ENCODE measurements at regions not wholly inside any gene's neighbourhood (a gene's known extent, or its start where the extent isn't known, plus 50 kb on each side); places are given as distances from the start of the nearest gene placed in this dataset.

DNA sequence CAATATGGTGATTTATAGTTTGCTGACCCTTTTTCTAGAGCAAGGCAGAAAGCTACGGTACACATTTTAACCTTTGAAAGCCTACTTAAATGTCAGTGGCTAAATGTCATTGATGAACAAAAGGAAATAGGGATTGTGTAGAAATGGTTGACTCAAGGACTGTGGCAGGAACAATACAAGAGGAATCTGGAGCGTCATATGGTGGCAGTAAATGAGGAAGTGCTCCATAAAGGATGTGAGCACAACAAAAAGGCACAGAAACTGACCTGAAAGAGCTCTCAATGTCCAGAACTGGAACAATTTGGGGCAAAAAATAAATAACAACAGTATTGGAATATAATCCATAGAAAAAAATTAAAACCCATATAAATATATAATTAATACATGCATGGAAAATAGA, 443.9 kb upstream of the VRK2 start:
- intact Hi-C loops (cut with micrococcal nuclease; ENCODE audit: unreplicated experiment) = no loop called here
- Mint-ChIP-seq H3K4me1 (ENCODE audit: low read depth, unreplicated experiment) (no peaks in the 10 kb centered on the region), H3K27ac (ENCODE audit: unreplicated experiment) (no peak overlapping the region), H3K4me3 (ENCODE audit: unreplicated experiment) (no peak overlapping the region), H3K9me3 (ENCODE audit: unreplicated experiment) (no peaks in the 10 kb centered on the region), H3K36me3 (ENCODE audit: insufficient read depth, unreplicated experiment) (no peaks in the 10 kb centered on the region), H3K27me3 (ENCODE audit: insufficient read depth, unreplicated experiment) (no peaks in the 10 kb centered on the region)
- ChIA-PET CTCF (no interaction called here), POLR2A (no interaction called here)
- Histone ChIP-seq H3K9me3 (no peaks in the 10 kb centered on the region), H3K4me1 (no peaks in the 10 kb centered on the region), H3K27me3 (replicated peaks; ENCODE audit: control insufficient read depth, insufficient read depth, low read length) (no peaks in the 10 kb centered on the region), H3K4me3 (ENCODE audit: low read depth, low read length) (no peak overlapping the region), H3K36me3 (ENCODE audit: control insufficient read depth, insufficient read depth, low read length) (no peaks in the 10 kb centered on the region)
- TF ChIP-seq, protein P1, sequence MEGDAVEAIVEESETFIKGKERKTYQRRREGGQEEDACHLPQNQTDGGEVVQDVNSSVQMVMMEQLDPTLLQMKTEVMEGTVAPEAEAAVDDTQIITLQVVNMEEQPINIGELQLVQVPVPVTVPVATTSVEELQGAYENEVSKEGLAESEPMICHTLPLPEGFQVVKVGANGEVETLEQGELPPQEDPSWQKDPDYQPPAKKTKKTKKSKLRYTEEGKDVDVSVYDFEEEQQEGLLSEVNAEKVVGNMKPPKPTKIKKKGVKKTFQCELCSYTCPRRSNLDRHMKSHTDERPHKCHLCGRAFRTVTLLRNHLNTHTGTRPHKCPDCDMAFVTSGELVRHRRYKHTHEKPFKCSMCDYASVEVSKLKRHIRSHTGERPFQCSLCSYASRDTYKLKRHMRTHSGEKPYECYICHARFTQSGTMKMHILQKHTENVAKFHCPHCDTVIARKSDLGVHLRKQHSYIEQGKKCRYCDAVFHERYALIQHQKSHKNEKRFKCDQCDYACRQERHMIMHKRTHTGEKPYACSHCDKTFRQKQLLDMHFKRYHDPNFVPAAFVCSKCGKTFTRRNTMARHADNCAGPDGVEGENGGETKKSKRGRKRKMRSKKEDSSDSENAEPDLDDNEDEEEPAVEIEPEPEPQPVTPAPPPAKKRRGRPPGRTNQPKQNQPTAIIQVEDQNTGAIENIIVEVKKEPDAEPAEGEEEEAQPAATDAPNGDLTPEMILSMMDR (IDR thresholded peaks at IDR 0.05; ENCODE audit: insufficient read depth in 1 of 2, low read depth in 1 of 2, low read length in 1 of 2, severe bottlenecking in 1 of 2, unreplicated experiment in 1 of 2) = no peak
- no TSS peak for BruUV-seq (replicated peaks)
- DNase-seq = no peak

DNA sequence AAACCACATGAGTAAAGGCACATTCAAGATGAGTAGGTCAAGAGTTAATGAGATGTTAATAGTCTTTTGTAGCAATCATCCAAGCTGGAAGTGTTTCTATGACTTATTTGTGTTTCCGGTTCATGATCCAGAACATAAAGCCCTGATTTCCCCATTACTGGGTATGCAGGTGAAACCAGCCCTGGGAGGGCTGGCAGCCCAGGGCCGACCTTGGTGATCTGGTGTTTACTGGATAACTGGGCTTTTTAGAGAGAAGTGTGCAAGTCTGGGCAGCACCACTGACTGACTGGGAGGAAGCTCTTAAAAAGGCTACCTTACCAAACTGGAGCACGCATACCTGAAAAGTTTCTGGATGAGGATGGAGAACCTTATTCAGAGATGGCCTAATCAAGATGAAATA, 431.6 kb upstream of the VRK2 start:
- intact Hi-C loops (cut with micrococcal nuclease; ENCODE audit: unreplicated experiment) = no loop called here
- DNase-seq = no peak
- H3K36me3 Mint-ChIP-seq (ENCODE audit: insufficient read depth, unreplicated experiment) = no peaks in the 10 kb centered on the region
- H3K27me3 Mint-ChIP-seq (ENCODE audit: insufficient read depth, unreplicated experiment) = peaks cover under 1% of the 10 kb centered on the region
- no peaks in the 10 kb centered on the region for H3K27me3 ChIP-seq (replicated peaks; ENCODE audit: control insufficient read depth, insufficient read depth, low read length)
- no peak overlapping the region for H3K4me3 ChIP-seq (ENCODE audit: low read depth, low read length)
- H3K4me1 Mint-ChIP-seq (ENCODE audit: low read depth, unreplicated experiment) = no peaks in the 10 kb centered on the region
- H3K9me3 ChIP-seq = no peaks in the 10 kb centered on the region
- H3K27ac Mint-ChIP-seq (ENCODE audit: unreplicated experiment) = no peak overlapping the region
- H3K4me3 Mint-ChIP-seq (ENCODE audit: unreplicated experiment) = no peak overlapping the region
- TF ChIP-seq, protein P1 (IDR thresholded peaks at IDR 0.05; ENCODE audit: insufficient read depth in 1 of 2, low read depth in 1 of 2, low read length in 1 of 2, severe bottlenecking in 1 of 2, unreplicated experiment in 1 of 2) = no peak
- ChIA-PET CTCF (no interaction called here), POLR2A (no interaction called here)
- H3K4me1 ChIP-seq = no peaks in the 10 kb centered on the region
- BruUV-seq (replicated peaks) = no TSS peak
- H3K9me3 Mint-ChIP-seq (ENCODE audit: unreplicated experiment) = no peaks in the 10 kb centered on the region
- no peaks in the 10 kb centered on the region for H3K36me3 ChIP-seq (ENCODE audit: control insufficient read depth, insufficient read depth, low read length)

DNA sequence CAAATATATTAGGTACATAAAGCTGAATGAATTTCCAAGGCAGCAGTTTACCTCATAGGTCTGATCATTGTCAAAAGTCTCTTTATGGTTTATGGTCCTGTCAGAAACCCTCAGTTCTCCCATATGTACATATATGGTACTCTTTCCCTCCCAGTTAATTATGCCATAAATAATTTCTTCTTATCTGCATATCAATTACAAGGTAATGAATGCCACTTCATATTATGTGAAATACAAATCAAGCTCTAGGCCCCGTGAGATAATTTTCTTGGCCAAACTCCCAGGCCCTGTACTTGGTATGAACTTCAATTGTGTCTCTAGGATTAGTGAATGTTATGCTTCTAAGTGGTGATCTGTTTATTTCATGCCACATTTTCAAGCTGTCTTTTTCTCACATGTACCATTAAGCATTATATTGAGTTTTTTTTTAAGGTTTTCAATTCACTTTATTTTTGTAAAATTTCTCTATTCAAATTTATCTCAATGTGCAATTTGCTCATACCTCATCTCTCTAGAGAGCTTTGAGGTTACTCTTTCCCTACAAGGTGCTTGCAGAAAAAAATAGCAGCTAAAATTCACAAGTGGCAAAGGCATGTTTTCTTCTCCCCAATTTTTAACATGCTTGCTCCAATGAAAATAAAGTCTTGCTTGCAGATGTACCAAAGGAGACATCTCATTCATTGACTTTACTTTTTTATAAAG, 430.6 kb upstream of the VRK2 start:
- no peak for DNase-seq
- no peaks in the 10 kb centered on the region for H3K36me3 Mint-ChIP-seq (ENCODE audit: insufficient read depth, unreplicated experiment)
- Histone ChIP-seq H3K27me3 (replicated peaks; ENCODE audit: control insufficient read depth, insufficient read depth, low read length) (no peaks in the 10 kb centered on the region), H3K9me3 (no peaks in the 10 kb centered on the region), H3K4me3 (ENCODE audit: low read depth, low read length) (no peak overlapping the region), H3K36me3 (ENCODE audit: control insufficient read depth, insufficient read depth, low read length) (no peaks in the 10 kb centered on the region), H3K4me1 (no peaks in the 10 kb centered on the region)
- H3K4me1 Mint-ChIP-seq (ENCODE audit: low read depth, unreplicated experiment) = no peaks in the 10 kb centered on the region
- H3K27me3 Mint-ChIP-seq (ENCODE audit: insufficient read depth, unreplicated experiment) = no peaks in the 10 kb centered on the region
- H3K4me3 Mint-ChIP-seq (ENCODE audit: unreplicated experiment) = no peak overlapping the region
- POLR2A ChIA-PET = no interaction called here
- no peaks in the 10 kb centered on the region for H3K9me3 Mint-ChIP-seq (ENCODE audit: unreplicated experiment)
- CTCF ChIA-PET = no interaction called here
- intact Hi-C loops (cut with micrococcal nuclease; ENCODE audit: unreplicated experiment) = no loop called here
- BruUV-seq (replicated peaks) = no TSS peak
- TF ChIP-seq, protein P1 (IDR thresholded peaks at IDR 0.05; ENCODE audit: insufficient read depth in 1 of 2, low read depth in 1 of 2, low read length in 1 of 2, severe bottlenecking in 1 of 2, unreplicated experiment in 1 of 2) = no peak
- H3K27ac Mint-ChIP-seq (ENCODE audit: unreplicated experiment) = no peak overlapping the region

Data from Caco-2 (cell line).